ENCODE measurements at regions not wholly inside any gene's neighbourhood (a gene's known extent, or its start where the extent isn't known, plus 50 kb on each side); places are given as distances from the start of the nearest gene placed in this dataset.

- no peak overlapping the region for H3K4me2 ChIP-seq
- FAIRE-seq (no peak), ATAC-seq (no peak), DNase-seq (ENCODE audit: low read depth in 1 of 2, low spot score in 1 of 2) (no peak)
- no peaks in the 10 kb centered on the region for H3K9me3 ChIP-seq
- H3K4me1 ChIP-seq, result no peaks in the 10 kb centered on the region
- POLR2A ChIA-PET, result interaction anchor here (0.6 kb wide), 1 partner anchor 48 kb away, joined by 4 read pairs; no protein-coding TSS in a partner anchor
- TF ChIP-seq KDM5A (IDR thresholded peaks at IDR 0.05) (no peak), TFCP2L1 (CRISPR knock-in tag; IDR thresholded peaks at IDR 0.05) (no peak), MYC (IDR thresholded peaks at IDR 0.05; ENCODE audit: borderline replicate concordance, low read length) (no peak), CTCF (IDR thresholded peaks at IDR 0.05) (no peak), HOXB13 (CRISPR knock-in tag; IDR thresholded peaks at IDR 0.05; ENCODE audit: low read depth) (no peak), EHF (CRISPR knock-in tag; IDR thresholded peaks at IDR 0.05) (no peak), PHF8 (IDR thresholded peaks at IDR 0.05; ENCODE audit: borderline replicate concordance, low read depth) (no peak), SMC3 (IDR thresholded peaks at IDR 0.05) (no peak)
- no peak overlapping the region for H3K4me3 ChIP-seq
- 19% methylated on average over 3 of the region's 3 CpGs for WGBS (ENCODE audit: missing lambda C conversion rate)
- CTCF ChIA-PET, result interaction anchor here (1.1 kb wide), 1 partner anchor 10 kb away, joined by 3 read pairs; no protein-coding TSS in a partner anchor
- no peak overlapping the region for H3K27ac ChIP-seq
These were observed 552.5 kb downstream of the HAO1 start for GRCh38 chr20:7387638-7388193.

GRCh38 chr20:7389216-7389615, 551.0 kb downstream of the HAO1 start:
- TF ChIP-seq RARB (CRISPR knock-in tag; IDR thresholded peaks at IDR 0.05) (no peak), CBX8 (IDR thresholded peaks at IDR 0.05) (no peak), CTCF (IDR thresholded peaks at IDR 0.05) (no peak), RCOR1 (IDR thresholded peaks at IDR 0.05; ENCODE audit: low read depth, low read length) (no peak), EHMT2 (IDR thresholded peaks at IDR 0.05; ENCODE audit: low read depth) (no peak), FOSB (CRISPR knock-in tag; IDR thresholded peaks at IDR 0.05) (no peak), NFE2L2 (conservative IDR thresholded peaks at IDR 0.05; ENCODE audit: low read length) (no peak), TFCP2L1 (CRISPR knock-in tag; IDR thresholded peaks at IDR 0.05) (no peak), RAD21 (conservative IDR thresholded peaks at IDR 0.05 in 1 of 2, IDR thresholded peaks at IDR 0.05 in 1 of 2) (no peak), ESRRA (IDR thresholded peaks at IDR 0.05; ENCODE audit: borderline replicate concordance, low read length) (no peak), ZSCAN20 (CRISPR knock-in tag; IDR thresholded peaks at IDR 0.05) (no peak), HOXB5 (CRISPR knock-in tag; IDR thresholded peaks at IDR 0.05) (no peak)
- Histone ChIP-seq H3K4me2 (no peak overlapping the region), H3K4me1 (no peaks in the 10 kb centered on the region), H3K4me3 (no peak overlapping the region), H3K9me3 (no peaks in the 10 kb centered on the region), H3K27ac (no peak overlapping the region)
- ATAC-seq, result no peak
- ChIA-PET POLR2A (no interaction called here), CTCF (no interaction called here)
- no peak for DNase-seq (ENCODE audit: low read depth in 1 of 2, low spot score in 1 of 2)
- FAIRE-seq, result no peak

- Histone ChIP-seq H3K4me1 (no peaks in the 10 kb centered on the region), H3K4me2 (no peak overlapping the region), H3K9me3 (no peaks in the 10 kb centered on the region), H3K27ac (no peak overlapping the region), H3K4me3 (no peak overlapping the region)
- ATAC-seq (no peak), FAIRE-seq (no peak), DNase-seq (ENCODE audit: low read depth in 1 of 2, low spot score in 1 of 2) (no peak)
- ChIA-PET CTCF (no interaction called here), POLR2A (no interaction called here)
- 21% methylated on average over 4 of the region's 4 CpGs for WGBS (ENCODE audit: missing lambda C conversion rate)
- TF ChIP-seq HOXB5 (CRISPR knock-in tag; IDR thresholded peaks at IDR 0.05), result no peak
- TF ChIP-seq MYC (IDR thresholded peaks at IDR 0.05; ENCODE audit: borderline replicate concordance, low read length), result no peak
- no peak for TF ChIP-seq CHD4 (IDR thresholded peaks at IDR 0.05; ENCODE audit: borderline replicate concordance)
- TF ChIP-seq BHLHE40 (IDR thresholded peaks at IDR 0.05; ENCODE audit: low read depth, low read length), result no peak
- TF ChIP-seq FOSL2 (IDR thresholded peaks at IDR 0.05), result no peak
- no peak for TF ChIP-seq FOSL2 (CRISPR knock-in tag; IDR thresholded peaks at IDR 0.05)
- no peak for TF ChIP-seq RFX5 (IDR thresholded peaks at IDR 0.05)
- TF ChIP-seq FOSB (CRISPR knock-in tag; IDR thresholded peaks at IDR 0.05), result no peak
- TF ChIP-seq ZNF302 (CRISPR knock-in tag; IDR thresholded peaks at IDR 0.05), result no peak
- no peak for TF ChIP-seq USF2 (IDR thresholded peaks at IDR 0.05)
- no peak for TF ChIP-seq GATA3 (IDR thresholded peaks at IDR 0.05; ENCODE audit: borderline replicate concordance)
- no peak for TF ChIP-seq ZFP36 (IDR thresholded peaks at IDR 0.05; ENCODE audit: borderline replicate concordance, partially characterized antibody)
- TF ChIP-seq HOXB13 (CRISPR knock-in tag; IDR thresholded peaks at IDR 0.05; ENCODE audit: low read depth), result no peak
- no peak for TF ChIP-seq CBX2 (IDR thresholded peaks at IDR 0.05; ENCODE audit: borderline replicate concordance, low read depth)
- no peak for TF ChIP-seq MAX (IDR thresholded peaks at IDR 0.05)
- no peak for TF ChIP-seq CEBPB (IDR thresholded peaks at IDR 0.05)
These were observed 547.6 kb downstream of the HAO1 start for GRCh38 chr20:7392542-7393206.

Data from A549 (cell line).